ENCODE measurements at regions not wholly inside any gene's neighbourhood (a gene's known extent, or its start where the extent isn't known, plus 50 kb on each side); places are given as distances from the start of the nearest gene placed in this dataset.

- Mint-ChIP-seq H3K27me3 (ENCODE audit: insufficient read depth, unreplicated experiment) (no peaks in the 10 kb centered on the region), H3K4me1 (ENCODE audit: low read depth, unreplicated experiment) (no peaks in the 10 kb centered on the region), H3K27ac (ENCODE audit: unreplicated experiment) (no peak overlapping the region), H3K9me3 (ENCODE audit: unreplicated experiment) (no peaks in the 10 kb centered on the region), H3K4me3 (ENCODE audit: unreplicated experiment) (no peak overlapping the region), H3K36me3 (ENCODE audit: insufficient read depth, unreplicated experiment) (no peaks in the 10 kb centered on the region)
- CTCF ChIA-PET: no interaction called here
- Histone ChIP-seq H3K36me3 (ENCODE audit: control insufficient read depth, insufficient read depth, low read length) (no peaks in the 10 kb centered on the region), H3K4me1 (no peaks in the 10 kb centered on the region), H3K4me3 (ENCODE audit: low read depth, low read length) (no peak overlapping the region), H3K9me3 (no peaks in the 10 kb centered on the region), H3K27me3 (replicated peaks; ENCODE audit: control insufficient read depth, insufficient read depth, low read length) (no peaks in the 10 kb centered on the region)
- no peak for DNase-seq
- TF ChIP-seq, protein P1, sequence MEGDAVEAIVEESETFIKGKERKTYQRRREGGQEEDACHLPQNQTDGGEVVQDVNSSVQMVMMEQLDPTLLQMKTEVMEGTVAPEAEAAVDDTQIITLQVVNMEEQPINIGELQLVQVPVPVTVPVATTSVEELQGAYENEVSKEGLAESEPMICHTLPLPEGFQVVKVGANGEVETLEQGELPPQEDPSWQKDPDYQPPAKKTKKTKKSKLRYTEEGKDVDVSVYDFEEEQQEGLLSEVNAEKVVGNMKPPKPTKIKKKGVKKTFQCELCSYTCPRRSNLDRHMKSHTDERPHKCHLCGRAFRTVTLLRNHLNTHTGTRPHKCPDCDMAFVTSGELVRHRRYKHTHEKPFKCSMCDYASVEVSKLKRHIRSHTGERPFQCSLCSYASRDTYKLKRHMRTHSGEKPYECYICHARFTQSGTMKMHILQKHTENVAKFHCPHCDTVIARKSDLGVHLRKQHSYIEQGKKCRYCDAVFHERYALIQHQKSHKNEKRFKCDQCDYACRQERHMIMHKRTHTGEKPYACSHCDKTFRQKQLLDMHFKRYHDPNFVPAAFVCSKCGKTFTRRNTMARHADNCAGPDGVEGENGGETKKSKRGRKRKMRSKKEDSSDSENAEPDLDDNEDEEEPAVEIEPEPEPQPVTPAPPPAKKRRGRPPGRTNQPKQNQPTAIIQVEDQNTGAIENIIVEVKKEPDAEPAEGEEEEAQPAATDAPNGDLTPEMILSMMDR (IDR thresholded peaks at IDR 0.05; ENCODE audit: insufficient read depth in 1 of 2, low read depth in 1 of 2, low read length in 1 of 2, severe bottlenecking in 1 of 2, unreplicated experiment in 1 of 2): no peak
- POLR2A ChIA-PET: no interaction called here
- intact Hi-C loops (cut with micrococcal nuclease; ENCODE audit: unreplicated experiment): no loop called here
- BruUV-seq (replicated peaks): no TSS peak
These were observed 875.0 kb upstream of the PRKX start for GRCh38 chrX:4588466-4588865.

DNA sequence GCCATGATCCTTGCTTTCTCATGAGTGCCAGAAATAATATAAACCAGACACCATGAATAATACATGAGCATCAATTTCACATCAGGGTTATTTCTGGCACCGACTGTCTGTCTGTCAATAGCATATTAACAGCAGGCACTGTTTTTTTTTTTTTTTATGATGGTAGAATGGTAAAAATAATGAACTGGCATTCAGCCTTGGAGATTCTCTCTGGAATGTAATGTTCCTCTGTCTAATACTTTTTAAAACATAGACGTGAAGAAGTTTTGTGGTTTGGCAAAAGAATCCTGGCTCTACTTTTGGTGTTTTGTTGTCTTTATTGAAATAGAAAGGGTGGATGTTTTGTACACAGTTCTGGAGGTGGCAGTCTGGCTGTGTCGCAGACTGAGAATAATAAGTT lies 874.6 kb upstream of the PRKX start:
- Mint-ChIP-seq H3K27ac (ENCODE audit: unreplicated experiment) (no peak overlapping the region), H3K36me3 (ENCODE audit: insufficient read depth, unreplicated experiment) (no peaks in the 10 kb centered on the region), H3K27me3 (ENCODE audit: insufficient read depth, unreplicated experiment) (no peaks in the 10 kb centered on the region), H3K4me1 (ENCODE audit: low read depth, unreplicated experiment) (no peaks in the 10 kb centered on the region), H3K9me3 (ENCODE audit: unreplicated experiment) (no peaks in the 10 kb centered on the region), H3K4me3 (ENCODE audit: unreplicated experiment) (no peak overlapping the region)
- TF ChIP-seq, protein P1 (IDR thresholded peaks at IDR 0.05; ENCODE audit: insufficient read depth in 1 of 2, low read depth in 1 of 2, low read length in 1 of 2, severe bottlenecking in 1 of 2, unreplicated experiment in 1 of 2): no peak
- CTCF ChIA-PET: no interaction called here
- no peaks in the 10 kb centered on the region for H3K27me3 ChIP-seq (replicated peaks; ENCODE audit: control insufficient read depth, insufficient read depth, low read length)
- POLR2A ChIA-PET: no interaction called here
- no TSS peak for BruUV-seq (replicated peaks)
- H3K9me3 ChIP-seq: no peaks in the 10 kb centered on the region
- DNase-seq: no peak
- H3K36me3 ChIP-seq (ENCODE audit: control insufficient read depth, insufficient read depth, low read length): no peaks in the 10 kb centered on the region
- no peak overlapping the region for H3K4me3 ChIP-seq (ENCODE audit: low read depth, low read length)
- intact Hi-C loops (cut with micrococcal nuclease; ENCODE audit: unreplicated experiment): no loop called here
- no peaks in the 10 kb centered on the region for H3K4me1 ChIP-seq

GRCh38 chrX:4579999-4580398 lies 866.5 kb upstream of the PRKX start:
- H3K9me3 Mint-ChIP-seq (ENCODE audit: unreplicated experiment): no peaks in the 10 kb centered on the region
- Histone ChIP-seq H3K36me3 (ENCODE audit: control insufficient read depth, insufficient read depth, low read length) (no peaks in the 10 kb centered on the region), H3K9me3 (no peaks in the 10 kb centered on the region), H3K4me3 (ENCODE audit: low read depth, low read length) (no peak overlapping the region), H3K27me3 (replicated peaks; ENCODE audit: control insufficient read depth, insufficient read depth, low read length) (no peaks in the 10 kb centered on the region), H3K4me1 (no peaks in the 10 kb centered on the region)
- DNase-seq: no peak
- TF ChIP-seq, protein P1 (IDR thresholded peaks at IDR 0.05; ENCODE audit: insufficient read depth in 1 of 2, low read depth in 1 of 2, low read length in 1 of 2, severe bottlenecking in 1 of 2, unreplicated experiment in 1 of 2): no peak
- no peaks in the 10 kb centered on the region for H3K36me3 Mint-ChIP-seq (ENCODE audit: insufficient read depth, unreplicated experiment)
- intact Hi-C loops (cut with micrococcal nuclease; ENCODE audit: unreplicated experiment): no loop called here
- H3K27ac Mint-ChIP-seq (ENCODE audit: unreplicated experiment): no peak overlapping the region
- no peak overlapping the region for H3K4me3 Mint-ChIP-seq (ENCODE audit: unreplicated experiment)
- H3K4me1 Mint-ChIP-seq (ENCODE audit: low read depth, unreplicated experiment): no peaks in the 10 kb centered on the region
- H3K27me3 Mint-ChIP-seq (ENCODE audit: insufficient read depth, unreplicated experiment): no peaks in the 10 kb centered on the region
- POLR2A ChIA-PET: no interaction called here
- CTCF ChIA-PET: no interaction called here
- no TSS peak for BruUV-seq (replicated peaks)
